Thyroid gland (tissue), 4 donors: ENCODE measurements at regions not wholly inside any gene's neighbourhood (a gene's known extent, or its start where the extent isn't known, plus 50 kb on each side); places are given as distances from the start of the nearest gene placed in this dataset.

ENCODE experiments used
- DNase-seq, 2 donors: peaks; one replicate each; pipeline ENCODE4 v3.0.0-alpha.2; 2019
- H3K27ac ChIP-seq, 3 donors: fragments of 200-600 bp; sonication (generic); 1 replicate in 2 of 3; 2 replicates in 1 of 3; pipeline ENCODE4 v1.5.1; 2016 to 2019; ENCODE audit warnings: mild to moderate bottlenecking in 1 of 3, moderate library complexity in 1 of 3
- H3K27me3 ChIP-seq: fragments of 200-600 bp; sonication (generic); one replicate; pipeline ENCODE4 v1.5.1; 2019
- H3K36me3 ChIP-seq, 2 donors: fragments of 200-600 bp; sonication (generic); one replicate each; pipeline ENCODE4 v1.5.1; 2016 to 2019
- H3K4me1 ChIP-seq, 2 donors: fragments of 200-600 bp; sonication (generic); one replicate each; pipeline ENCODE4 v1.5.1; 2017 to 2019
- H3K4me3 ChIP-seq, 3 donors: fragments of 200-600 bp; sonication (generic); replicated peaks in 1 of 3; 1 replicate in 2 of 3; 2 replicates in 1 of 3; pipeline ENCODE4 v1.5.1; 2016; ENCODE audit warnings: mild to moderate bottlenecking in 1 of 3
- H3K9me3 ChIP-seq: fragments of 200-600 bp; sonication (generic); one replicate; pipeline ENCODE4 v1.5.1; 2017
- CTCF ChIP-seq, 6 experiments: fragments of 200-600 bp in 3 of 6; fragments of 450-650 bp in 3 of 6; sonication (generic) in 3 of 6; IDR thresholded peaks; one replicate each; pipeline ENCODE4 v1.5.1; 2016 to 2019; ENCODE audit warnings: antibody characterized with exemption in 6 of 6, mild to moderate bottlenecking in 2 of 6, inconsistent platforms in 1 of 6, moderate library complexity in 1 of 6
- POLR2A ChIP-seq, 2 donors: fragments of 450-650 bp; IDR thresholded peaks; one replicate each; pipeline ENCODE4 v1.6.1; 2017; ENCODE audit warnings: antibody characterized with exemption in 2 of 2, mild to moderate bottlenecking in 2 of 2, moderate library complexity in 1 of 2
- WGBS, 2 donors: methylation state at CpG; one replicate each; pipeline ENCODE4 v1.1.5; 2017; 5-methylcytosine and 5-hydroxymethylcytosine counted together
- intact Hi-C: fragments of 100-400 bp; cut with DNase I; formaldehyde crosslinking; loops from one replicate; pipeline ENCODE4 v1.15.1; 2023

DNA sequence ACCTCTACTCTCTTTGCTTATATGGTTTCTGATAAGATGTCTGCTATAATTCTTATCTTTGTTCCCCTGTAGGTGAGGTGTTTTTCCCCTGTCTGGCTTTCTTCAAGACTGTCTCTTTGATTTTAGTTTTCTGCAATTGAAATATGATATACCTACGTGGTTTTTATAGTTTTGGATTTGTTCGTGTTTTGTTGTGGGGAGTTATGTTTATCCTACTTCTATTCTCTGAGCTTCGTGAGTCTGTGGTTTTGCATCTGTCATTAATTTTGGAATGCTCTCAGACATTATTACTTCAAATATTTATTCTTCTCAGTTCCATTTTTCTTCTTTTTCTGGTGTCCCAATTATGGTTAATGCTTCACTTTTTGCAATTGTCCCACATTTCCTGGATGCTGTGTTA, 521.3 kb downstream of the KCTD16 start:
- intact Hi-C loops = no loop called here
- Histone ChIP-seq H3K9me3 (no peaks in the 10 kb centered on the region), H3K27ac (no peak overlapping the region), H3K4me3 (no peak overlapping the region), H3K27me3 (no peaks in the 10 kb centered on the region), H3K4me1 (no peaks in the 10 kb centered on the region), H3K36me3 (no peaks in the 10 kb centered on the region)
- WGBS, 2 donors = 82 to 84% methylated on average over 3 of the region's 3 CpGs
- no peak for TF ChIP-seq CTCF (IDR thresholded peaks at IDR 0.05)
- no peak for TF ChIP-seq POLR2A (IDR thresholded peaks at IDR 0.05)
- DNase-seq = no peak

DNA sequence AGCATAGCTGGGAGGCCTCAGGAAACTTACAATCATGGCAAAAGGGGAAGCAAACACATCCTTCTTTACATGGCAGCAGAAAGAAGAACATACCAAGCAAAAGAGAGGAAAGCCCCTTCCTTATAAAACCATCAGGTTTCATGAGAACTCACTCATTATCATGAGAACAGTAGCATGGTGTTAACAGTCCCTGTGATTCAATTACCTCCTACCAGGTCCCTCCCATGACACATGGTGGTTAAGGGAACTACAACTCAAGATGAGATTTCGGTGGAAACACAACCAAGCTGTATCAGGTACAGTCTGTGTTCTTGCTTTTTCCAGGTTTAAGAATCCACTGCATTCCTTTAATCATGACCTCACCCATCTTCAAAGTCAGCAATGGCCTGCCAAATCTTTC, 514.2 kb downstream of the KCTD16 start:
- no peak for DNase-seq
- H3K4me1 ChIP-seq = no peaks in the 10 kb centered on the region
- H3K9me3 ChIP-seq = no peaks in the 10 kb centered on the region
- no peak for TF ChIP-seq POLR2A (IDR thresholded peaks at IDR 0.05)
- no peak for TF ChIP-seq CTCF (IDR thresholded peaks at IDR 0.05)
- H3K4me3 ChIP-seq = no peak overlapping the region
- H3K27me3 ChIP-seq = no peaks in the 10 kb centered on the region
- 86 to 95% methylated on average over 1 of the region's 1 CpG for WGBS, 2 donors
- H3K27ac ChIP-seq = no peak overlapping the region
- intact Hi-C loops = loop anchor here (10.0 kb wide), 1 partner anchor 160 kb away; no protein-coding TSS in a partner anchor
- H3K36me3 ChIP-seq = no peaks in the 10 kb centered on the region

DNA sequence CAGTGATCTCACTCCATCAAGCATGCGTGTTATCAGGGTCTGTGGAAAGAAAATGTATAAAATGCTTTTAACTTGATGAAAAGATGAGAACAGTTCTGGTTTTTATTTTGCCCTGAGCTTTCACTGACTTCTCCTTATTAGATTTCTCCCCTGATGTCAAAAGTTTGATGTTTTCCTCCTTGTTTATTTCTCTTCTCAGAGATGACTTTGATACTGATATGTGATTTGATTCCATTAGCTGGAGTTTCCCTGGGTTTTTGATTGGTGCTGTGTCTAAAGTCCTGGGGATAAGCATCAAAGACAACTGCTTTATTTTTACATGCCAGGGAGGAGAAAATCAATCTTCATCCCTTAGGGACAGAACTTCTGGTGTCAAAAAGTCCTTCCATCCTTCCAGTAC, 510.0 kb downstream of the KCTD16 start:
- 81 to 94% methylated on average over 1 of the region's 1 CpG for WGBS, 2 donors
- DNase-seq = no peak
- Histone ChIP-seq H3K36me3 (no peaks in the 10 kb centered on the region), H3K4me3 (no peak overlapping the region), H3K4me1 (no peaks in the 10 kb centered on the region), H3K9me3 (no peaks in the 10 kb centered on the region), H3K27ac (no peak overlapping the region), H3K27me3 (no peaks in the 10 kb centered on the region)
- TF ChIP-seq CTCF (IDR thresholded peaks at IDR 0.05) (no peak), POLR2A (IDR thresholded peaks at IDR 0.05) (no peak)
- intact Hi-C loops = loop anchor here (10.0 kb wide), 1 partner anchor 156 kb away; no protein-coding TSS in a partner anchor

- intact Hi-C loops = no loop called here
Measured at GRCh38 chr5:144671066-144671465, 500.4 kb downstream of the KCTD16 start.

More at GRCh38 chr5:144671066-144671465, 500.4 kb downstream of the KCTD16 start:
- no peak overlapping the region for H3K27ac ChIP-seq
- no peaks in the 10 kb centered on the region for H3K9me3 ChIP-seq
- TF ChIP-seq POLR2A (IDR thresholded peaks at IDR 0.05) (no peak), CTCF (IDR thresholded peaks at IDR 0.05) (no peak)
- no peaks in the 10 kb centered on the region for H3K27me3 ChIP-seq
- no peaks in the 10 kb centered on the region for H3K4me1 ChIP-seq
- no peak for DNase-seq
- no peaks in the 10 kb centered on the region for H3K36me3 ChIP-seq
- 98 to 100% methylated on average over 1 of the region's 1 CpG for WGBS, 2 donors
- H3K4me3 ChIP-seq = no peak overlapping the region
